ENCODE measurements at regions not wholly inside any gene's neighbourhood (a gene's known extent, or its start where the extent isn't known, plus 50 kb on each side); places are given as distances from the start of the nearest gene placed in this dataset.

- ChIA-PET POLR2A (no interaction called here), CTCF (no interaction called here)
- Mint-ChIP-seq H3K36me3 (ENCODE audit: low read depth) (no peaks in the 10 kb centered on the region), H3K27me3 (no peaks in the 10 kb centered on the region), H3K9me3 (ENCODE audit: low read depth) (no peaks in the 10 kb centered on the region), H3K4me1 (peaks cover 9% of the 10 kb centered on the region), H3K4me3 (no peak overlapping the region), H3K27ac (no peak overlapping the region)
- DNase-seq (no peak), ATAC-seq (no peak)
- intact Hi-C loops (cut with DNase I, micrococcal nuclease): no loop called here
Observed at GRCh38 chr18:38616306-38616705, 1050.7 kb upstream of the CELF4 start.

GRCh38 chr18:38612904-38613303, 1047.3 kb upstream of the CELF4 start:
- ChIA-PET CTCF (no interaction called here), POLR2A (no interaction called here)
- intact Hi-C loops (cut with DNase I, micrococcal nuclease): no loop called here
- Mint-ChIP-seq H3K36me3 (ENCODE audit: low read depth) (no peaks in the 10 kb centered on the region), H3K27me3 (no peaks in the 10 kb centered on the region), H3K4me1 (peaks cover 28% of the 10 kb centered on the region), H3K9me3 (ENCODE audit: low read depth) (no peaks in the 10 kb centered on the region), H3K4me3 (no peak overlapping the region), H3K27ac (no peak overlapping the region)
- ATAC-seq (no peak), DNase-seq (no peak)

GRCh38 chr18:38611036-38611964, 1045.7 kb upstream of the CELF4 start:
- intact Hi-C loops (cut with DNase I, micrococcal nuclease): loop anchor here (1.0 to 2.0 kb wide), 2 partner anchors 114 to 330 kb away; no protein-coding TSS in a partner anchor
- peak; percentile 54 for DNase-seq
- peak overlapping the region; percentile 80 for H3K27ac Mint-ChIP-seq
- no peaks in the 10 kb centered on the region for H3K9me3 Mint-ChIP-seq (ENCODE audit: low read depth)
- H3K4me3 Mint-ChIP-seq: no peak overlapping the region
- H3K36me3 Mint-ChIP-seq (ENCODE audit: low read depth): no peaks in the 10 kb centered on the region
- no peaks in the 10 kb centered on the region for H3K27me3 Mint-ChIP-seq
- CTCF ChIA-PET: interaction anchor here (0.7 kb wide), 2 partner anchors 35 to 39 kb away, joined by 3 to 4 read pairs; no protein-coding TSS in a partner anchor
- ATAC-seq: peak; percentile 76
- H3K4me1 Mint-ChIP-seq: peaks cover 38% of the 10 kb centered on the region
- POLR2A ChIA-PET: interaction anchor here (0.6 kb wide), 1 partner anchor 48 kb away, joined by 4 read pairs; no protein-coding TSS in a partner anchor

GRCh38 chr18:38606841-38607240, 1041.2 kb upstream of the CELF4 start:
- H3K36me3 Mint-ChIP-seq (ENCODE audit: low read depth): no peaks in the 10 kb centered on the region
- intact Hi-C loops (cut with DNase I, micrococcal nuclease): loop anchor here in 1 of 2 experiments (1.0 kb wide), 1 partner anchor 111 kb away; no protein-coding TSS in a partner anchor
- no peaks in the 10 kb centered on the region for H3K9me3 Mint-ChIP-seq (ENCODE audit: low read depth)
- DNase-seq (peak; percentile 15), ATAC-seq (peak; percentile 62)
- no peak overlapping the region for H3K27ac Mint-ChIP-seq
- H3K4me3 Mint-ChIP-seq: no peak overlapping the region
- no peaks in the 10 kb centered on the region for H3K27me3 Mint-ChIP-seq
- CTCF ChIA-PET: interaction anchor here (0.7 kb wide), 1 partner anchor 37 kb away, joined by 3 read pairs; no protein-coding TSS in a partner anchor
- POLR2A ChIA-PET: no interaction called here
- H3K4me1 Mint-ChIP-seq: peaks cover 39% of the 10 kb centered on the region

- intact Hi-C loops (cut with DNase I, micrococcal nuclease): loop anchor here in 1 of 2 experiments (5.0 kb wide), 1 partner anchor 40 kb away; no protein-coding TSS in a partner anchor
- no peak for DNase-seq
- POLR2A ChIA-PET: no interaction called here
- no peak for ATAC-seq
- no peaks in the 10 kb centered on the region for H3K27me3 Mint-ChIP-seq
- no peak overlapping the region for H3K4me3 Mint-ChIP-seq
- H3K9me3 Mint-ChIP-seq (ENCODE audit: low read depth): no peaks in the 10 kb centered on the region
- H3K4me1 Mint-ChIP-seq: peaks cover 13% of the 10 kb centered on the region
- CTCF ChIA-PET: no interaction called here
- H3K36me3 Mint-ChIP-seq (ENCODE audit: low read depth): no peaks in the 10 kb centered on the region
- no peak overlapping the region for H3K27ac Mint-ChIP-seq
Observed at GRCh38 chr18:38602341-38602740, 1036.7 kb upstream of the CELF4 start.

GRCh38 chr18:38587571-38587970, 1022.0 kb upstream of the CELF4 start:
- no peaks in the 10 kb centered on the region for H3K9me3 Mint-ChIP-seq (ENCODE audit: low read depth)
- DNase-seq: no peak
- no peak overlapping the region for H3K4me3 Mint-ChIP-seq
- intact Hi-C loops (cut with DNase I, micrococcal nuclease): no loop called here
- H3K36me3 Mint-ChIP-seq (ENCODE audit: low read depth): no peaks in the 10 kb centered on the region
- no peaks in the 10 kb centered on the region for H3K27me3 Mint-ChIP-seq
- CTCF ChIA-PET: no interaction called here
- H3K27ac Mint-ChIP-seq: no peak overlapping the region
- POLR2A ChIA-PET: interaction anchor here (0.6 kb wide), 1 partner anchor 301 kb away, joined by 3 read pairs; no protein-coding TSS in a partner anchor
- no peak for ATAC-seq
- no peaks in the 10 kb centered on the region for H3K4me1 Mint-ChIP-seq

- Mint-ChIP-seq H3K4me3 (no peak overlapping the region), H3K4me1 (peaks cover 6% of the 10 kb centered on the region), H3K27ac (no peak overlapping the region), H3K27me3 (no peaks in the 10 kb centered on the region), H3K9me3 (ENCODE audit: low read depth) (no peaks in the 10 kb centered on the region), H3K36me3 (ENCODE audit: low read depth) (no peaks in the 10 kb centered on the region)
- intact Hi-C loops (cut with DNase I, micrococcal nuclease): no loop called here
- CTCF ChIA-PET: no interaction called here
- DNase-seq (no peak), ATAC-seq (no peak)
- POLR2A ChIA-PET: no interaction called here
Observed at GRCh38 chr18:38586327-38586726, 1020.7 kb upstream of the CELF4 start.

- no peak for ATAC-seq
- intact Hi-C loops (cut with DNase I, micrococcal nuclease): no loop called here
- POLR2A ChIA-PET: no interaction called here
- H3K4me3 Mint-ChIP-seq: no peak overlapping the region
- H3K4me1 Mint-ChIP-seq: peaks cover 40% of the 10 kb centered on the region
- no peak overlapping the region for H3K27ac Mint-ChIP-seq
- no peak for DNase-seq
- H3K27me3 Mint-ChIP-seq: no peaks in the 10 kb centered on the region
- H3K9me3 Mint-ChIP-seq (ENCODE audit: low read depth): peaks cover 3% of the 10 kb centered on the region
- CTCF ChIA-PET: interaction anchor here (0.7 kb wide), 1 partner anchor 1267 kb away, joined by 3 read pairs; no protein-coding TSS in a partner anchor
- no peaks in the 10 kb centered on the region for H3K36me3 Mint-ChIP-seq (ENCODE audit: low read depth)
Observed at GRCh38 chr18:38579764-38580163, 1014.2 kb upstream of the CELF4 start.

- ChIA-PET POLR2A (no interaction called here), CTCF (no interaction called here)
- Mint-ChIP-seq H3K27ac (no peak overlapping the region), H3K4me1 (peaks cover 40% of the 10 kb centered on the region), H3K27me3 (no peaks in the 10 kb centered on the region), H3K4me3 (no peak overlapping the region), H3K9me3 (ENCODE audit: low read depth) (peaks cover 3% of the 10 kb centered on the region), H3K36me3 (ENCODE audit: low read depth) (no peaks in the 10 kb centered on the region)
- intact Hi-C loops (cut with DNase I, micrococcal nuclease): no loop called here
- ATAC-seq (no peak), DNase-seq (no peak)
Observed at GRCh38 chr18:38576916-38577315, 1011.3 kb upstream of the CELF4 start.

GRCh38 chr18:38576349-38576748, 1010.8 kb upstream of the CELF4 start:
- H3K4me3 Mint-ChIP-seq: no peak overlapping the region
- no peak for DNase-seq
- intact Hi-C loops (cut with DNase I, micrococcal nuclease): no loop called here
- H3K27ac Mint-ChIP-seq: peak overlapping the region; percentile 37
- no peak for ATAC-seq
- no peaks in the 10 kb centered on the region for H3K36me3 Mint-ChIP-seq (ENCODE audit: low read depth)
- H3K9me3 Mint-ChIP-seq (ENCODE audit: low read depth): peaks cover 3% of the 10 kb centered on the region
- H3K27me3 Mint-ChIP-seq: no peaks in the 10 kb centered on the region
- CTCF ChIA-PET: no interaction called here
- POLR2A ChIA-PET: no interaction called here
- peaks cover 34% of the 10 kb centered on the region for H3K4me1 Mint-ChIP-seq

- no peaks in the 10 kb centered on the region for H3K27me3 Mint-ChIP-seq
- peaks cover 3% of the 10 kb centered on the region for H3K9me3 Mint-ChIP-seq (ENCODE audit: low read depth)
- peaks cover 33% of the 10 kb centered on the region for H3K4me1 Mint-ChIP-seq
- POLR2A ChIA-PET: no interaction called here
- H3K4me3 Mint-ChIP-seq: no peak overlapping the region
- peak overlapping the region; percentile 22 for H3K27ac Mint-ChIP-seq
- peak; percentile 91 for ATAC-seq
- intact Hi-C loops (cut with DNase I, micrococcal nuclease): no loop called here
- H3K36me3 Mint-ChIP-seq (ENCODE audit: low read depth): no peaks in the 10 kb centered on the region
- CTCF ChIA-PET: no interaction called here
- DNase-seq: peak; percentile 11
Observed at GRCh38 chr18:38575648-38576047, 1010.0 kb upstream of the CELF4 start.

GRCh38 chr18:38575023-38575422, 1009.4 kb upstream of the CELF4 start:
- DNase-seq (no peak), ATAC-seq (no peak)
- Mint-ChIP-seq H3K36me3 (ENCODE audit: low read depth) (no peaks in the 10 kb centered on the region), H3K27ac (no peak overlapping the region), H3K4me3 (no peak overlapping the region), H3K4me1 (peaks cover 33% of the 10 kb centered on the region), H3K27me3 (no peaks in the 10 kb centered on the region), H3K9me3 (ENCODE audit: low read depth) (peaks cover 3% of the 10 kb centered on the region)
- CTCF ChIA-PET: no interaction called here
- POLR2A ChIA-PET: no interaction called here
- intact Hi-C loops (cut with DNase I, micrococcal nuclease): no loop called here

Data from activated CD4-positive, alpha-beta T cell treated with anti-CD3 and anti-CD28 coated beads for 36 hours (primary cell).